HL-60/S4 treated with retinoic acid at 250 ng/mL for 4 days and 3 days (cell line): ENCODE measurements at regions not wholly inside any gene's neighbourhood (a gene's known extent, or its start where the extent isn't known, plus 50 kb on each side); places are given as distances from the start of the nearest gene placed in this dataset.
"Not testable (repeated sequence)": the region's sequence is repeated elsewhere in the genome, so short reads cannot be mapped to it uniquely, and the experiment has no call there.

ENCODE experiments used
- in situ Hi-C: fragments of 300-500 bp; cut with MboI; formaldehyde crosslinking; loops from 2 replicates; pipeline ENCODE4 v1.7.0; 2022; ENCODE audit warnings: low sequenced_read_pairs

GRCh38 chr14:34303811-34304210, 158.2 kb downstream of the SPTSSA start:
- in situ Hi-C loops: no loop called here

GRCh38 chr14:34302654-34303053, 159.4 kb downstream of the SPTSSA start:
- in situ Hi-C loops: no loop called here

- in situ Hi-C loops: no loop called here
These were observed 160.9 kb downstream of the SPTSSA start for GRCh38 chr14:34300882-34301734.

- in situ Hi-C loops: no loop called here
These were observed 161.7 kb downstream of the SPTSSA start for GRCh38 chr14:34300330-34300729.

- in situ Hi-C loops: no loop called here
These were observed 162.7 kb downstream of the SPTSSA start for GRCh38 chr14:34299360-34299759.

GRCh38 chr14:34297786-34298520, 164.1 kb downstream of the SPTSSA start:
- in situ Hi-C loops: no loop called here

GRCh38 chr14:34283590-34283989, 178.4 kb downstream of the SPTSSA start:
- in situ Hi-C loops: no loop called here

GRCh38 chr14:34277191-34277590, 184.8 kb downstream of the SPTSSA start:
- in situ Hi-C loops: no loop called here

- in situ Hi-C loops: no loop called here
These were observed 186.5 kb downstream of the SPTSSA start for GRCh38 chr14:34275530-34275929.

GRCh38 chr14:34275078-34275477, 187.0 kb downstream of the SPTSSA start:
- in situ Hi-C loops: no loop called here

- in situ Hi-C loops: not testable (repeated sequence)
These were observed 188.3 kb downstream of the SPTSSA start for GRCh38 chr14:34273716-34274115.

- in situ Hi-C loops: no loop called here
These were observed 191.7 kb downstream of the SPTSSA start for GRCh38 chr14:34270361-34270760.

GRCh38 chr14:34266344-34266743, 195.7 kb downstream of the SPTSSA start:
- in situ Hi-C loops: no loop called here

- in situ Hi-C loops: no loop called here
These were observed 199.7 kb downstream of the SPTSSA start for GRCh38 chr14:34262127-34262910.

GRCh38 chr14:34259996-34260395, 202.0 kb downstream of the SPTSSA start:
- in situ Hi-C loops: no loop called here

GRCh38 chr14:34258318-34258717, 203.7 kb downstream of the SPTSSA start:
- in situ Hi-C loops: no loop called here

GRCh38 chr14:34257505-34257904, 204.5 kb downstream of the SPTSSA start:
- in situ Hi-C loops: no loop called here

- in situ Hi-C loops: no loop called here
These were observed 205.8 kb downstream of the SPTSSA start for GRCh38 chr14:34256223-34256622.

GRCh38 chr14:34254571-34254970, 207.5 kb downstream of the SPTSSA start:
- in situ Hi-C loops: no loop called here

- in situ Hi-C loops: no loop called here
These were observed 208.0 kb downstream of the SPTSSA start for GRCh38 chr14:34254031-34254430.

- in situ Hi-C loops: no loop called here
These were observed 209.8 kb downstream of the SPTSSA start for GRCh38 chr14:34252227-34252626.
